ENCODE measurements at regions not wholly inside any gene's neighbourhood (a gene's known extent, or its start where the extent isn't known, plus 50 kb on each side); places are given as distances from the start of the nearest gene placed in this dataset.

DNA sequence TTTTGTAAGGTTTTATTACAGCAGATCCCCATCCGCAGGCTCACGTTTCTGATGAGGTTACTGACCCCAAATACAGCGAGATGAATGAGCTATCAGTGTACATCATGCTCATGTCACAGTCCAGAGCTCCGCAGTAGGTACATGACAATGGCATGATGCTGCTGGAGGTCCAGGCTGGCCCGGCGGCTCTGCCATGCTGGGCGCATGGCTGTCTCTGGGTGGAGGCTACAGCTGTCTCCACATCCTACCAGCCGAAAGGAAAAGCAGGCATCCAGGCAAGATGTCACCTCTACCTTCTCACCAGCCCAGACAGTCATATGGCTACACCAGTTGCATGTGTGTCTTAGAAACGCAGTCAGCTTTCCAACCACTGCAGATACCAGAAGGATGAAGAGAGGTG is 90.9 kb upstream of the RNF32 start:
- H3K9me3 ChIP-seq (ENCODE audit: control insufficient read depth, insufficient read depth, low read depth, low read length) = no peaks in the 10 kb centered on the region
- peaks cover 5% of the 10 kb centered on the region for H3K27me3 ChIP-seq (ENCODE audit: control insufficient read depth, insufficient read depth, low read length)
- intact Hi-C loops (cut with micrococcal nuclease; ENCODE audit: unreplicated experiment) = no loop called here
- H3K27ac ChIP-seq (ENCODE audit: low read length) = no peak overlapping the region
- H3K4me3 ChIP-seq (ENCODE audit: low read depth in 2 of 2, low read length in 2 of 2) = no peak overlapping the region
- ChIA-PET POLR2A (no interaction called here), CTCF (no interaction called here)
- in situ Hi-C loops (cut with HindIII; ENCODE audit: low pct_unique_long_range_greater_than_20kb, low sequenced_read_pairs) = no loop called here
- DNase-seq (ENCODE audit: low read depth, low spot score) (no peak), ATAC-seq (no peak)
- no peaks in the 10 kb centered on the region for H3K4me1 ChIP-seq (ENCODE audit: control insufficient read depth, insufficient read depth, low read length)
- no TSS peak for BruUV-seq (replicated peaks)
- no peaks in the 10 kb centered on the region for H3K36me3 ChIP-seq (ENCODE audit: control insufficient read depth, insufficient read depth, low read length)
- TF ChIP-seq, protein P1, sequence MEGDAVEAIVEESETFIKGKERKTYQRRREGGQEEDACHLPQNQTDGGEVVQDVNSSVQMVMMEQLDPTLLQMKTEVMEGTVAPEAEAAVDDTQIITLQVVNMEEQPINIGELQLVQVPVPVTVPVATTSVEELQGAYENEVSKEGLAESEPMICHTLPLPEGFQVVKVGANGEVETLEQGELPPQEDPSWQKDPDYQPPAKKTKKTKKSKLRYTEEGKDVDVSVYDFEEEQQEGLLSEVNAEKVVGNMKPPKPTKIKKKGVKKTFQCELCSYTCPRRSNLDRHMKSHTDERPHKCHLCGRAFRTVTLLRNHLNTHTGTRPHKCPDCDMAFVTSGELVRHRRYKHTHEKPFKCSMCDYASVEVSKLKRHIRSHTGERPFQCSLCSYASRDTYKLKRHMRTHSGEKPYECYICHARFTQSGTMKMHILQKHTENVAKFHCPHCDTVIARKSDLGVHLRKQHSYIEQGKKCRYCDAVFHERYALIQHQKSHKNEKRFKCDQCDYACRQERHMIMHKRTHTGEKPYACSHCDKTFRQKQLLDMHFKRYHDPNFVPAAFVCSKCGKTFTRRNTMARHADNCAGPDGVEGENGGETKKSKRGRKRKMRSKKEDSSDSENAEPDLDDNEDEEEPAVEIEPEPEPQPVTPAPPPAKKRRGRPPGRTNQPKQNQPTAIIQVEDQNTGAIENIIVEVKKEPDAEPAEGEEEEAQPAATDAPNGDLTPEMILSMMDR (IDR thresholded peaks at IDR 0.05) = no peak
- TF ChIP-seq SIN3A (IDR thresholded peaks at IDR 0.05; ENCODE audit: borderline replicate concordance, insufficient read depth, low read depth, low read length) (no peak), TCF7L2 (IDR thresholded peaks at IDR 0.05; ENCODE audit: low read depth, low read length) (no peak), POLR2AphosphoS5 (IDR thresholded peaks at IDR 0.05; ENCODE audit: low read depth, low read length) (no peak)
- TF ChIP-seq, protein P2, sequence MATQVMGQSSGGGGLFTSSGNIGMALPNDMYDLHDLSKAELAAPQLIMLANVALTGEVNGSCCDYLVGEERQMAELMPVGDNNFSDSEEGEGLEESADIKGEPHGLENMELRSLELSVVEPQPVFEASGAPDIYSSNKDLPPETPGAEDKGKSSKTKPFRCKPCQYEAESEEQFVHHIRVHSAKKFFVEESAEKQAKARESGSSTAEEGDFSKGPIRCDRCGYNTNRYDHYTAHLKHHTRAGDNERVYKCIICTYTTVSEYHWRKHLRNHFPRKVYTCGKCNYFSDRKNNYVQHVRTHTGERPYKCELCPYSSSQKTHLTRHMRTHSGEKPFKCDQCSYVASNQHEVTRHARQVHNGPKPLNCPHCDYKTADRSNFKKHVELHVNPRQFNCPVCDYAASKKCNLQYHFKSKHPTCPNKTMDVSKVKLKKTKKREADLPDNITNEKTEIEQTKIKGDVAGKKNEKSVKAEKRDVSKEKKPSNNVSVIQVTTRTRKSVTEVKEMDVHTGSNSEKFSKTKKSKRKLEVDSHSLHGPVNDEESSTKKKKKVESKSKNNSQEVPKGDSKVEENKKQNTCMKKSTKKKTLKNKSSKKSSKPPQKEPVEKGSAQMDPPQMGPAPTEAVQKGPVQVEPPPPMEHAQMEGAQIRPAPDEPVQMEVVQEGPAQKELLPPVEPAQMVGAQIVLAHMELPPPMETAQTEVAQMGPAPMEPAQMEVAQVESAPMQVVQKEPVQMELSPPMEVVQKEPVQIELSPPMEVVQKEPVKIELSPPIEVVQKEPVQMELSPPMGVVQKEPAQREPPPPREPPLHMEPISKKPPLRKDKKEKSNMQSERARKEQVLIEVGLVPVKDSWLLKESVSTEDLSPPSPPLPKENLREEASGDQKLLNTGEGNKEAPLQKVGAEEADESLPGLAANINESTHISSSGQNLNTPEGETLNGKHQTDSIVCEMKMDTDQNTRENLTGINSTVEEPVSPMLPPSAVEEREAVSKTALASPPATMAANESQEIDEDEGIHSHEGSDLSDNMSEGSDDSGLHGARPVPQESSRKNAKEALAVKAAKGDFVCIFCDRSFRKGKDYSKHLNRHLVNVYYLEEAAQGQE (IDR thresholded peaks at IDR 0.05; ENCODE audit: insufficient read depth in 1 of 2, low read depth in 2 of 2, low read length in 1 of 2) = no peak

GRCh38 chr7:156547884-156548561 is 92.6 kb upstream of the RNF32 start:
- DNase-seq (ENCODE audit: low read depth, low spot score) (no peak), ATAC-seq (no peak)
- Histone ChIP-seq H3K4me3 (ENCODE audit: low read depth in 2 of 2, low read length in 2 of 2) (no peak overlapping the region), H3K27me3 (ENCODE audit: control insufficient read depth, insufficient read depth, low read length) (peaks cover 5% of the 10 kb centered on the region), H3K4me1 (ENCODE audit: control insufficient read depth, insufficient read depth, low read length) (no peaks in the 10 kb centered on the region), H3K9me3 (ENCODE audit: control insufficient read depth, insufficient read depth, low read depth, low read length) (no peaks in the 10 kb centered on the region), H3K27ac (ENCODE audit: low read length) (no peak overlapping the region), H3K36me3 (ENCODE audit: control insufficient read depth, insufficient read depth, low read length) (no peaks in the 10 kb centered on the region)
- no TSS peak for BruUV-seq (replicated peaks)
- CTCF ChIA-PET = no interaction called here
- POLR2A ChIA-PET = interaction anchor here (0.7 kb wide), 3 partner anchors 8 to 129 kb away, joined by 3 to 20 read pairs (median 12); no protein-coding TSS in a partner anchor
- in situ Hi-C loops (cut with HindIII; ENCODE audit: low pct_unique_long_range_greater_than_20kb, low sequenced_read_pairs) = no loop called here
- no peak for TF ChIP-seq SIN3A (IDR thresholded peaks at IDR 0.05; ENCODE audit: borderline replicate concordance, insufficient read depth, low read depth, low read length)
- TF ChIP-seq, protein P2 (IDR thresholded peaks at IDR 0.05; ENCODE audit: insufficient read depth in 1 of 2, low read depth in 2 of 2, low read length in 1 of 2) = no peak
- TF ChIP-seq, protein P1 (IDR thresholded peaks at IDR 0.05) = no peak
- TF ChIP-seq TCF7L2 (IDR thresholded peaks at IDR 0.05; ENCODE audit: low read depth, low read length) = no peak
- TF ChIP-seq POLR2AphosphoS5 (IDR thresholded peaks at IDR 0.05; ENCODE audit: low read depth, low read length) = no peak
- intact Hi-C loops (cut with micrococcal nuclease; ENCODE audit: unreplicated experiment) = no loop called here

Measured in Panc1 (cell line).